Embryonic facial prominence (tissue), 1 donor: ENCODE measurements at regions not wholly inside any gene's neighbourhood (a gene's known extent, or its start where the extent isn't known, plus 50 kb on each side); places are given as distances from the start of the nearest gene placed in this dataset.

Experiments used
- DNase-seq: peaks from one replicate; pipeline ENCODE4 v3.0.0-alpha.2; 2016; ENCODE audit errors: extremely low spot score

- no peak for DNase-seq
Observed at GRCh38 chr18:78146136-78147085, 833.2 kb upstream of the SALL3 start.

DNA sequence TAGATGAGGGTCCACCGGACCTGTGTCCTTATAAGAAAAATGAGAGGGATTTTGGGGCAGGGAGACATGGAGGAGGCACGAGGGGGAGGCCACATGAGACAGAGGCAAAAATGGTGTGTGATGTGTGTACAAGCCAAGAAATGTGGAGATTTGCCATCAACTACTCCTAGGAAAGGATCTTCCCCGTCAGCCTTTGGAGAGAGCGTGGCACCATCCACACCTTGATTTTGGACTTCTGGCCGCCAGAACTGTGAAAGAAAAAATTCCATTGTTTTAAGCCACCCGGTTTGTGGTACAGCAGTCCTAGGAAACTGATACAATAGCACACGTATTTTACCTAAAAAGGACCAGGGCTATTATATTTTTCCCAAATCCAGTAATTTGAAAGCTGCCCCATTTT is 829.0 kb upstream of the SALL3 start:
- no peak for DNase-seq

DNA sequence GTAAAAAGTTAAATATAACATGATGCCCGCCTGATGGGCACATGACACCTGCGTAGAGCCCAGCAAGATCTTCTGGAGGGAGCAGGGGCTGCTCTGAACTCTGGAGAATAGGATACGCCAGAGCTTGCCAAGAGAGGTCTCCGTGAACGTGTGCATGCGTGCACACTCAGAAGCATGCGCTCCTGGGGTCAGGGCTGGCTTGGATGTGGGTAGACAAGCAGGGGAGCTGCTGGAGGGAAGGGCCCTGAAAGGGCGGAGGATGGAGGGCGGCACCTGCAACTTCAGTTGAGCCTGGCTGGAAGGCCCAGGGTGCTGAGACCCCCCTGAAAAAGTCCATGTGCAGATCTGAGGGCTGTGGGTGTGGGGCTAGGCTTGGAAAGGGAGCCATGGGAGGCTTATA is 828.4 kb upstream of the SALL3 start:
- no peak for DNase-seq

GRCh38 chr18:78151948-78152725 is 827.5 kb upstream of the SALL3 start:
- DNase-seq, result no peak

DNA sequence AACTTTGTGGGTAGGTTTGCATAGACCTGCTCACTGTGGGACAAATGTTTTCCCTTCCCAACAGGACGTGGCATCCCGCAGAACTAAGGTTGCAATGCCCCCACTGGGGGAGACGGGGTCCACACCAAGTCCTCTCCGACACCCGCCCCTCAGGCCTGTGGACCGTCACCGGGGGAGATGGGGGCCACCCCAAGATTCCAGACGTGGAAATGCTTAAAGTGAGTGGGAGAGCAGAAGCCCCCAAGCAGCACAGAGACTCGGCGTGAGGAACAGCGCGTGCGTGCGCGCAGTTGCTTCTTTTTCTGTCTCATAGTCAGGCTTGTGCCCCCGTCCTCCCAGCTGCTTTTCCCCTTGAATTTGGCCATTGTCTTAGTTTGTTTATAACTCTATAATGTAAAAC is 826.3 kb upstream of the SALL3 start:
- no peak for DNase-seq

- DNase-seq, result no peak
Observed at GRCh38 chr18:78154444-78154843, 825.2 kb upstream of the SALL3 start.

- no peak for DNase-seq
Observed at GRCh38 chr18:78154853-78155252, 824.8 kb upstream of the SALL3 start.

DNA sequence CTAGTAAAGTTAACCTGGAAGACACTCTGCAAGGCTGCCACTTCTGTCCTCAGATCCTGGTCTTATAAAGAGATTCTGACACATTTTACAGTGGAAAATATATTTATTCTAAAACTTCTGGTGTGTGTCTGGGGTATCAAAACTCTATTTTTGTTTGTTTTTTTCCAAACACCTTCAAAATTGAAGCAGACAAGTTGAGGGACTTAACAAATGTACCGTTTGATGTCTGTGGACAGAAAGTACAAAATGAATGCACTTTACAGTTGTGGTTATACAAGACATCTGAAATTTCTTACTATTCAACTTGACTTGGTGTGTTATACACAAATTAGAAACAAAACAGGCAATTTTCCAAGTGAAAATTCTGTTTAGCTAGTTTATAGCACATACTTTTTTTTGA is 823.2 kb upstream of the SALL3 start:
- no peak for DNase-seq

GRCh38 chr18:78158943-78159342 is 820.7 kb upstream of the SALL3 start:
- DNase-seq, result no peak

GRCh38 chr18:78159397-78159796 is 820.2 kb upstream of the SALL3 start:
- no peak for DNase-seq

DNA sequence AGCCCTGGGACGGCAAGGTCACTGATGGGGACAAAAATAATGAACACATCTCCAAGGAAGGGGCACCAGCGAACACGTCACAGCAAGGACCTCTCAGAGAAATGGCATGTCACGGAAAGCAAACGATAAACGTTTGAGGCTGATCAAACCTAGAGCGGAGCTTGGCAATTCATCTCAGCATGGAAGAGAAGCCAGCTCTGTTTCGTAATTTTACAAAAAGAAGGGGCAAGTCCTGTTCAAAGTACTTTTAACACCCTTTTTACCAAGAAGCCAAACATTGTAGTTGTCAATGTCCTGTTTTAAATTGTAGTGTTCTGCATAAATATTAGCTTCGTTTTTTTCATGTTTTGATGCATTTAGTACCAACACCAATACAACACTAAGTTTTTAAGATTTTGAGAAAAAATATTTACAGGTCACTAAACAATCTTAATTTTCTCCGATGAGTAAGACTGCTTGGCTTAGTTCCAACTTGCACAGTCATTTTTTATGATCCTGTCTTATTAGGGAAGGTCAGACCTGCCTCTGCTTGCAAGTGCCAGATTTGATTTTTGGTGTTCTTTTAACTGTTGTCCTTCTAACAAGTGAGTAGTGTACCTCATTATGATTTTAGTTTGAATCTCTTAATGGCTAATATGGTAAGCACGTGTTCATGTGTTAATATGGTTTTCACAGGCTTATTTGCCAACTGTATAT is 818.5 kb upstream of the SALL3 start:
- DNase-seq, result no peak

DNA sequence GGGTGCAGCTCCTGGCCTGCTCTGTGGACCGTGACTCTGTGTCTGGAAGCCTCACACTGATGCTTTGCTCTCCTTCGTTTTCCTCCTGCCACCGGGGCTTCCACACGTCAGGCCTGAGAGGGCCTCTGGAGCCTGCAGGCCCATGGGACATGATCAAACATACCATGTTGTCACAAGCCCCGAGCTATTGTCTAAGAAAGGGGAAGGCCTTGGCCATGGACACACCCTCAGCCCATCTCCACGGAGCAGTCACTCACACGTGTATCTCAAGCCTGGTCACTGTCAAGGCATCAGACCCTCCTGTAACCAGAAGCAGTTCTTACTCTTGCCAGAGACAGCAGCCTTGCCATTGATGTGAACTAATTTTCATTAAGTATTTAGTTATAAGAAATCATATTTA is 814.1 kb upstream of the SALL3 start:
- no peak for DNase-seq

GRCh38 chr18:78168526-78168925 is 811.1 kb upstream of the SALL3 start:
- no peak for DNase-seq

DNA sequence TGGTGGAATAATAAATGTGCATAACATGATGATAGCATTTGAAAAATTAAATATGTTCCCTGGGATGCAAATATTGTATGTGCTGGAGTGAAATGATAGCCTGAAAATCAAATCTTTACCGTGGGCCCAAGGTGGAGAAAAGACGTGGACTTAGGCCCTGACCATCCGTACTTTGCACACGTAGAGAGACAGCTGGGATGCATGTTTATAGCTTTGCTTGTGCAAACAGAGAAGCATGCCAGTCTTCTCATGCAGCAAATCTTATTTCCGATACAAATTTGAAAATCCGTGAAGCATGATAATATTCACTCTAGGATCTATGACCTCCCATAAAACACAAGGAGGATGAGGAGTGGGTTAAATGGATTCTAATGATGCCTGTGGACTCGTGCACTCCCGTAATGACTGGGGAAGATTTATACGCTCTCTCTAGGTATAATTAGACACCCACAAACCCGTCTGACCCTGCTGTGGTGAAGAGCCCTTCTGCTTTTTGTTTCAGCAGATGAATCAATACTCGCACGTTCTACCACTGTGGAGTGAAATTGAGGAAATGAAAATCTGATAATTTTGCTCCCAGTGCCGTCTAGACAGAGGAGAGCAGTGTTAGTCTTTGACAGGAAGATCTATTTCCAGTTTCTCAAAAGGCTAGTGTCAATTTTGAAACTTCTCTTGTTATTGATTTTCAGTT is 810.3 kb upstream of the SALL3 start:
- no peak for DNase-seq

DNA sequence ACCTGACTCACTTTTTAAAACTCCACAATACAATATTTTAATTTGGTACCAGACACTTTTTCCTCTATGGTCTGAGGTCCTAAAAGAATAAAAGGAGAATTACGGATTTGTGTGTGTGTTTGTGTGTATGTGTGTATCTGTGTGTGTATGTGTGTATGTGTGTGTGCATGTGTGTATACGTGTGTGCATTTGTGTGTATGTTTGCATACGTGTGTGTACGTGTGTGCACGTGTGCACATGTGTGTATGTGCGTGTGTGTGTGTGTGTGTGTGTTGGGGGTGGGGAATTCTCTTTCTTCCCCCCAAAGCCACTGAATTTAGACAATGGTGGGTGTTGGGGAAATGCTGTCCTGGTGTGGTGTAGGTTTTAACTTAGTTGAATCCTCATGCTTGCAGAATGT is 807.7 kb upstream of the SALL3 start:
- no peak for DNase-seq

DNA sequence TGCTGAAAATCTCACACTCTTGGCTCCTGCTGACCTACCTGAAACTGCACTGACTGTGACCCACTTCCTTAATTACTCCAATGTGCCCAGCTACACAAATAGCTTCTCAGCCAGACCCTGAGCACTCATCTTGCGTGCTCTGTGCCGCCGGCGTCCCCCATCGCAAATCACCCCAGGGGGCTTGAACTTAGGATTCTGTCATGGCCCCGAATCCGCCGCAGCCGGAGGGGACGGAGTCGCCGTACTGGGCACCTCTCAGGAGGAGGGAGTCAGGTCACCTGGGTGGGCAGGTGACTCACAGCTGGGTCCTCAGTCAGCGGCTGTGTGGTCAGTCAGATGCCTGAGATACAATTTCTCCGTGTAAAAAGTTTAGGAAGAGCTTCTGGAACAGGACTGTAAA is 804.9 kb upstream of the SALL3 start:
- DNase-seq, result no peak

- DNase-seq, result no peak
Observed at GRCh38 chr18:78178812-78179211, 800.8 kb upstream of the SALL3 start.

- no peak for DNase-seq
Observed at GRCh38 chr18:78180741-78181140, 798.9 kb upstream of the SALL3 start.

GRCh38 chr18:78183815-78184214 is 795.8 kb upstream of the SALL3 start:
- DNase-seq, result no peak

GRCh38 chr18:78191276-78191675 is 788.3 kb upstream of the SALL3 start:
- no peak for DNase-seq

DNA sequence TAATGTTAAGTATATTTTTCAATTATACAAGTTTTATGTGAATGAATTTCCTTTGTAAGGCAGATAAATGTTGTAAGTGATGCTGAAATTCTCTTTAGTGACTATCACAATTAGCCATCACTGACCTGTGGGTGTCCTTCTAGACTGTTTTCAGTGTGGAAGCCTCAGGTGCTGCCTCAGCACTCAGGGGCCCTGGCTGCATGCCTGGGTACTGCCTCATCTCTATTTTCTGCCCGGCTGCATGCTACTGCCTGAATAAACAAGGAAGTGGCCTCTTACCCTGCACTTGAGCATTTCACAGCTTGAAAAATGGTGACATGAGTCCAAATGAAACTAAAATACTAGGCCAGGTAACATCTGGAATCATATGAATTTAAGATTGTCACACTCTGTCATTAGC is 787.6 kb upstream of the SALL3 start:
- no peak for DNase-seq

DNA sequence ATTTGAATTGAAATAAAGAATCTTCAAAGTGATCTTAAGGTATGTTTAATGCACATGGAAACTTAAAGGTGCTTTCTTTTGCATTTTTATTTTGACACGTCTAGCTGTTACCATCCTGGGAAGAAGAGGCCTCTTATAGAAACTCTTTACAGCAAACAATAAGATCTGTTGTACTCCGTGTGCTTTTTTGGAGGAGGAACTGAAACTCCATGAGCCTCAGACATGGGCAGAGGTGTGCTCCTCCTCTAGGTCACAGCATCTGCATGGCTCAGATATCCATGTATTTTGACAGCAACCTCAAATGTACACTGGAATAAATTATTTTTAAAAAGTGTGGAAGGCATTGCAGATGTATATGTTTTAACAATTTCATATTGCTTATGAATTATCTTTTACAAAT is 783.3 kb upstream of the SALL3 start:
- DNase-seq, result no peak
